Transverse colon (tissue), 4 donors: ENCODE measurements at regions not wholly inside any gene's neighbourhood (a gene's known extent, or its start where the extent isn't known, plus 50 kb on each side); places are given as distances from the start of the nearest gene placed in this dataset.
A peak's percentile ranks its signal among the peaks of the same experiment; 100 is the strongest.

Experiments used
- DNase-seq: peaks from one replicate; pipeline ENCODE4 v3.0.0-alpha.2; 2019
- H3K27ac ChIP-seq, 4 donors: fragments of 200-600 bp; sonication (generic); 2 replicates each; pipeline ENCODE4 v1.5.1; 2016 to 2018; ENCODE audit warnings: inconsistent platforms in 4 of 4
- H3K27me3 ChIP-seq: fragments of 200-600 bp; sonication (generic); 2 replicates; pipeline ENCODE4 v1.5.1; 2017; ENCODE audit warnings: inconsistent platforms
- H3K36me3 ChIP-seq, 4 donors: fragments of 200-600 bp; sonication (generic); 2 replicates each; pipeline ENCODE4 v1.5.1; 2017 to 2019; ENCODE audit warnings: inconsistent platforms in 4 of 4
- H3K4me1 ChIP-seq, 4 donors: fragments of 200-600 bp; sonication (generic); 2 replicates each; pipeline ENCODE4 v1.5.1; 2017 to 2020; ENCODE audit warnings: inconsistent platforms in 4 of 4
- H3K4me3 ChIP-seq, 4 donors: fragments of 200-600 bp; sonication (generic); 1 replicate in 1 of 4; 2 replicates in 3 of 4; pipeline versions ENCODE4 v1.5.1 to v1.6.1; 2017 to 2019; ENCODE audit warnings: inconsistent platforms in 4 of 4
- H3K9me3 ChIP-seq, 2 donors: fragments of 200-600 bp; sonication (generic); 2 replicates each; pipeline ENCODE4 v1.5.1; 2017 to 2019; ENCODE audit warnings: inconsistent platforms in 2 of 2
- CTCF ChIP-seq, 5 experiments: fragments of 200-600 bp in 3 of 5; fragments of 450-650 bp in 2 of 5; sonication (generic) in 3 of 5; IDR thresholded peaks; 1 replicate in 2 of 5; 2 replicates in 3 of 5; pipeline ENCODE4 v1.5.1; 2016 to 2017; ENCODE audit warnings: antibody characterized with exemption in 5 of 5, inconsistent platforms in 3 of 5, mild to moderate bottlenecking in 2 of 5, moderate library complexity in 1 of 5
- EP300 ChIP-seq: sonication (generic); formaldehyde crosslinking; IDR thresholded peaks from one replicate; pipeline ENCODE4 v1.6.1; 2017; ENCODE audit warnings: antibody characterized with exemption, low read depth
- POLR2A ChIP-seq: fragments of 450-650 bp; IDR thresholded peaks from one replicate; pipeline ENCODE4 v1.6.1; 2016; ENCODE audit warnings: antibody characterized with exemption, mild to moderate bottlenecking, moderate library complexity
- POLR2AphosphoS5 ChIP-seq, 3 donors: sonication (generic); formaldehyde crosslinking; IDR thresholded peaks; one replicate each; pipeline ENCODE4 v1.6.1; 2016; ENCODE audit warnings: antibody characterized with exemption in 3 of 3
- WGBS, 2 donors: methylation state at CpG; one replicate each; pipeline ENCODE4 v1.1.5; 2018; ENCODE audit warnings: low coverage in 1 of 2; 5-methylcytosine and 5-hydroxymethylcytosine counted together
- in situ Hi-C, 4 donors: fragments of 200-750 bp; cut with MboI; loops; one replicate each; pipeline versions ENCODE4 v1.15.0 to v1.15.1; 2017; ENCODE audit warnings: low sequenced_read_pairs in 3 of 4, low pct_ligation_motif_present in 1 of 4, low pct_unique_long_range_greater_than_20kb in 1 of 4
- intact Hi-C: fragments of 100-400 bp; cut with DNase I; formaldehyde crosslinking; loops from one replicate; pipeline ENCODE4 v1.15.1; 2023; ENCODE audit warnings: low total_unique reads

- no peaks in the 10 kb centered on the region for H3K9me3 ChIP-seq
- WGBS, 2 donors, result 46 to 57% methylated on average over 3 to 5 of the region's 8 CpGs
- intact Hi-C loops, result no loop called here
- TF ChIP-seq POLR2AphosphoS5 (IDR thresholded peaks at IDR 0.05) (peak in 2 of 3 donors; percentile 48 to 55), POLR2A (peak; percentile 39), EP300 (no peak), CTCF (IDR thresholded peaks at IDR 0.05) (no peak)
- H3K4me1 ChIP-seq, result peaks cover 57 to 92% (median 71%) of the 10 kb centered on the region in 4 donors
- no peak overlapping the region for H3K4me3 ChIP-seq
- H3K36me3 ChIP-seq, result no peaks in the 10 kb centered on the region
- in situ Hi-C loops, result no loop called here
- no peaks in the 10 kb centered on the region for H3K27me3 ChIP-seq
- peak; percentile 79 for DNase-seq
- peak overlapping the region; percentile 99 to 100 (median 100) for H3K27ac ChIP-seq
Measured at GRCh38 chr14:73764406-73765280, 50.5 kb upstream of the PNMA1 start.
